Left lung (tissue), 4 donors: ENCODE measurements at regions not wholly inside any gene's neighbourhood (a gene's known extent, or its start where the extent isn't known, plus 50 kb on each side); places are given as distances from the start of the nearest gene placed in this dataset.

Experiments
- ATAC-seq: fragments of 200-7000 bp; cut with Tn5 transposase; one replicate; pipeline ENCODE4 v1.9.1; 2020; ENCODE audit warnings: moderate library complexity
- DNase-seq, 4 donors: peaks; one replicate each; pipeline ENCODE4 v3.0.0-alpha.2; 2013 to 2020
- H3K27ac ChIP-seq, 2 donors: fragments of 200-600 bp; sonication (generic) in 1 of 2; one replicate each; pipeline versions ENCODE4 v1.5.0 to v1.8.0; 2020 to 2021
- H3K27me3 ChIP-seq, 2 donors: fragments of 200-600 bp; sonication (generic) in 1 of 2; one replicate each; pipeline versions ENCODE4 v1.5.0 to v1.8.0; 2020 to 2021
- H3K36me3 ChIP-seq, 2 donors: fragments of 200-600 bp; sonication (generic) in 1 of 2; one replicate each; pipeline versions ENCODE4 v1.5.0 to v1.8.0; 2020 to 2021
- H3K4me1 ChIP-seq, 2 donors: fragments of 200-600 bp; one replicate each; pipeline ENCODE4 v1.8.0; 2021
- H3K4me3 ChIP-seq, 2 donors: fragments of 200-600 bp; sonication (generic) in 1 of 2; one replicate each; pipeline versions ENCODE4 v1.5.0 to v1.8.0; 2020 to 2021; ENCODE audit warnings: mild to moderate bottlenecking in 1 of 2
- H3K9me3 ChIP-seq, 2 donors: fragments of 200-600 bp; sonication (generic) in 1 of 2; one replicate each; pipeline versions ENCODE4 v1.5.0 to v1.8.0; 2020 to 2021
- CTCF ChIP-seq, 2 donors: fragments of 200-600 bp; sonication (generic) in 1 of 2; IDR thresholded peaks; one replicate each; pipeline versions ENCODE4 v1.5.0 to v1.8.0; 2021; ENCODE audit warnings: antibody characterized with exemption in 2 of 2
- intact Hi-C, 2 donors: fragments of 100-400 bp; cut with DNase I; formaldehyde crosslinking; loops; one replicate each; pipeline versions ENCODE4 v1.11.2 to v1.14.2; 2022
- donor health status: DM: no; HTN: yes; CAD: no.
- donor health status: DM: no; HTN: no; CAD: no.

GRCh38 chr14:23829736-23830471, 123.7 kb upstream of the DHRS4 start:
- TF ChIP-seq CTCF (IDR thresholded peaks at IDR 0.05), result no peak
- intact Hi-C loops, result no loop called here
- no peaks in the 10 kb centered on the region for H3K27me3 ChIP-seq
- peaks cover 0 to 6% of the 10 kb centered on the region in 2 donors for H3K4me1 ChIP-seq
- peak; percentile 84 for ATAC-seq
- no peaks in the 10 kb centered on the region for H3K9me3 ChIP-seq
- no peak for DNase-seq
- no peak overlapping the region for H3K4me3 ChIP-seq
- H3K27ac ChIP-seq, result no peak overlapping the region
- no peaks in the 10 kb centered on the region for H3K36me3 ChIP-seq

GRCh38 chr14:23831596-23831995, 122.0 kb upstream of the DHRS4 start:
- DNase-seq (no peak), ATAC-seq (no peak)
- no peak overlapping the region for H3K4me3 ChIP-seq
- H3K4me1 ChIP-seq, result peaks cover 0 to 6% of the 10 kb centered on the region in 2 donors
- intact Hi-C loops, result no loop called here
- no peak for TF ChIP-seq CTCF (IDR thresholded peaks at IDR 0.05)
- H3K27me3 ChIP-seq, result no peaks in the 10 kb centered on the region
- H3K9me3 ChIP-seq, result no peaks in the 10 kb centered on the region
- no peaks in the 10 kb centered on the region for H3K36me3 ChIP-seq
- H3K27ac ChIP-seq, result no peak overlapping the region

DNA sequence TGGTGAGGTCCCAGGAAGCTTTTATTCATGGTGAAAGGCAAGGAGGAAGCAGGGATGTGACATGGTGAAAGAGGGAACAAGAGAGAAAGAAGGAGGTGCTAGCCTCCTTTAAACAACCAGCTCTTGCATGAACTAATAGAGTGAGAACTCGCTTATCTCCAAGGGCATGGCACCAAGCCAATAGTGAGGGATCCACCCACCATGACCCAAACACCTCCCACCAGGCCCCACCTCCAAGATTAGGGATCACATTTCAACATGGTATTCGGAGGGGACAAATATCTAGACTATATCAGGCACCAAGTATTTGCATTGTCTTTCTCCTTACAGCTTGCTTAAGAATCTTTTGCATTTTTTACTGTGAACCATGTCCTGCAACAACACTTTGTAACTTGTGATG, 91.9 kb upstream of the DHRS4 start:
- no peaks in the 10 kb centered on the region for H3K4me1 ChIP-seq
- intact Hi-C loops, result no loop called here
- no peak for ATAC-seq
- no peak overlapping the region for H3K27ac ChIP-seq
- H3K27me3 ChIP-seq, result no peaks in the 10 kb centered on the region
- no peak overlapping the region for H3K4me3 ChIP-seq
- no peaks in the 10 kb centered on the region for H3K36me3 ChIP-seq
- no peak for TF ChIP-seq CTCF (IDR thresholded peaks at IDR 0.05)
- H3K9me3 ChIP-seq, result no peaks in the 10 kb centered on the region
- DNase-seq, result no peak

GRCh38 chr14:23862513-23862912, 91.1 kb upstream of the DHRS4 start:
- ATAC-seq, result no peak
- Histone ChIP-seq H3K4me3 (no peak overlapping the region), H3K36me3 (no peaks in the 10 kb centered on the region), H3K27ac (no peak overlapping the region), H3K9me3 (no peaks in the 10 kb centered on the region), H3K27me3 (no peaks in the 10 kb centered on the region), H3K4me1 (no peaks in the 10 kb centered on the region)
- intact Hi-C loops, result no loop called here
- no peak for DNase-seq
- TF ChIP-seq CTCF (IDR thresholded peaks at IDR 0.05), result no peak

DNA sequence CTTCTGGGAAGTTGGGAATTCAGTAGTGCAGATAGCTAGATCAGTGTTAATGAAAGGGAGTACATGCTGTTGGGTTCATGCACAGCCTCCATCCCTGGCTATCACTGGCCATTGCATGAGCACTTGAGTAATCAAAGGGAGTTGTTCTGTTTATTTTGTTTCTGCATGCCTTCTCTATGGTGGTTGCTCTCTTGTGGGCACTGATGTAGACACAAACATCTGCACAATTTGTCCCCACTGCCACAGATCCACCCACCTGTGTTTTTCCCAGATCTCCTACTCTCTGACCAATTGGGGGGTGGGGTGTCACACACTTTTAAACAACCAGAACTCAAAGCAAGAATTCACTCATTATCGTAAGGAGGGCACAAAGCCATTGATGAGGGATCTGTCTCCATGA, 89.7 kb upstream of the DHRS4 start:
- H3K36me3 ChIP-seq, result no peaks in the 10 kb centered on the region
- H3K4me3 ChIP-seq, result no peak overlapping the region
- intact Hi-C loops, result no loop called here
- H3K4me1 ChIP-seq, result no peaks in the 10 kb centered on the region
- DNase-seq, result no peak
- H3K9me3 ChIP-seq, result no peaks in the 10 kb centered on the region
- H3K27ac ChIP-seq, result no peak overlapping the region
- H3K27me3 ChIP-seq, result no peaks in the 10 kb centered on the region
- TF ChIP-seq CTCF (IDR thresholded peaks at IDR 0.05), result no peak
- ATAC-seq, result no peak
